ENCODE measurements at regions not wholly inside any gene's neighbourhood (a gene's known extent, or its start where the extent isn't known, plus 50 kb on each side); places are given as distances from the start of the nearest gene placed in this dataset.

DNA sequence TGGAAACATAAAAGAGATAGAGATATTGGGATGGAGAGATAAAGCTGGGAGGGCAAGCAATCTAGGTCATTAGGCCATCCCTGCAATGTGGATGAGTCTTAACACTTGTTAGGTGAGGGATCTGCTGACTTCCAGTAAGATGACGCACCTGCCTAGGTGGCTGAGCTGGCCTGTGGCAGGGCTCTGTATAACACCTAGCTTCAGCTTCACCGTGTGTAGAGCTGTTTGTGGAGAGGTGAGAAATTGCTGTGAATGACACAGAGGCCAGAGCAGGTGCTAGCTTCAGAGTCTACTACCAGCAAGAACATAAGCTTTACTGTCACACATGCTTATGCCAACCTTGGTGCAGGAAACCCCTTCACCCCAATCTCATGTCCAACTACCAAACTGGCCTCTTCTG, 1010.0 kb downstream of the TYW1 start:
- H2BK5ac ChIP-seq (ENCODE audit: low read depth, low read length), result no peak overlapping the region
- H4K8ac ChIP-seq (ENCODE audit: extremely low read depth, insufficient read depth, low read length), result no peak overlapping the region
- ChIA-PET POLR2A (ENCODE audit: partially characterized antibody) (no interaction called here), CTCF (ENCODE audit: partially characterized antibody) (interaction anchor here (1.7 kb wide), 1 partner anchor 47 kb away, joined by 6 read pairs; no protein-coding TSS in a partner anchor)
- H4K20me1 ChIP-seq (replicated peaks in 1 of 2; ENCODE audit: control insufficient read depth in 1 of 2, insufficient read depth in 2 of 2, low read length in 2 of 2), result no peaks in the 10 kb centered on the region
- no peaks in the 10 kb centered on the region for H3K36me3 ChIP-seq (ENCODE audit: control insufficient read depth in 2 of 4, insufficient read depth in 4 of 4, low read length in 3 of 4)
- no peaks in the 10 kb centered on the region for H3K79me2 ChIP-seq (ENCODE audit: control insufficient read depth in 1 of 2, insufficient read depth in 2 of 2, low read length in 2 of 2)
- no peaks in the 10 kb centered on the region for H3K79me1 ChIP-seq (ENCODE audit: low read depth, low read length)
- no peak for FAIRE-seq
- H4K91ac ChIP-seq (replicated peaks; ENCODE audit: insufficient read length, low read length), result no peak overlapping the region
- H3K14ac ChIP-seq (ENCODE audit: insufficient read length), result no peak overlapping the region
- no peak overlapping the region for H2BK120ac ChIP-seq (replicated peaks; ENCODE audit: low read depth, low read length)
- 88% methylated on average over 2 of the region's 2 CpGs; no CpG with 5 or more reads in 1 of the 2 experiments for WGBS, 2 experiments (ENCODE audit: extremely low coverage in 1 of 2, insufficient coverage in 1 of 2, insufficient read length in 1 of 2, insufficient replicate concordance in 2 of 2, low coverage in 1 of 2, low lambda C conversion rate in 2 of 2, missing lambda C conversion rate in 1 of 2)
- no peaks in the 10 kb centered on the region for H3K27me3 ChIP-seq (replicated peaks in 1 of 4; ENCODE audit: control insufficient read depth in 3 of 4, extremely low read depth in 1 of 4, insufficient read depth in 3 of 4, low read length in 3 of 4)
- H3K23me2 ChIP-seq (ENCODE audit: low read depth, low read length), result no peaks in the 10 kb centered on the region
- no peak overlapping the region for H4K5ac ChIP-seq (ENCODE audit: insufficient read length, low read depth, low read length)
- no peak overlapping the region for H2AK5ac ChIP-seq (ENCODE audit: low read depth, low read length)
- no peak overlapping the region for H2BK12ac ChIP-seq (ENCODE audit: low read depth, low read length)
- no peak overlapping the region for H3K4ac ChIP-seq (replicated peaks; ENCODE audit: insufficient read length, low read depth, low read length)
- H2AFZ ChIP-seq (ENCODE audit: low read length), result no peak overlapping the region
- H3K56ac ChIP-seq (replicated peaks; ENCODE audit: insufficient read length, low read depth, low read length), result no peak overlapping the region
- H3K4me1 ChIP-seq (replicated peaks in 1 of 4; ENCODE audit: control insufficient read depth in 3 of 4, insufficient read depth in 4 of 4, low read length in 3 of 4), result no peaks in the 10 kb centered on the region
- H2BK20ac ChIP-seq (ENCODE audit: low read length), result no peak overlapping the region
- H3K9me3 ChIP-seq (ENCODE audit: insufficient read depth in 2 of 2, low read depth in 1 of 2, low read length in 1 of 2), result peaks cover 0 to 1% of the 10 kb centered on the region in 2 experiments; a peak in 1 of 4 replicates
- H2BK15ac ChIP-seq (ENCODE audit: low read length), result no peak overlapping the region
- H3K18ac ChIP-seq (ENCODE audit: extremely low read depth, low read length), result no peak overlapping the region
- DNase-seq (ENCODE audit: low read depth in 1 of 2, low spot score in 2 of 2), result no peak
- no peak overlapping the region for H3K9ac ChIP-seq (replicated peaks in 1 of 4; ENCODE audit: extremely low read depth in 1 of 4, low read depth in 3 of 4, low read length in 3 of 4)
- H3K23ac ChIP-seq (ENCODE audit: insufficient read length), result no peak overlapping the region
- H3K4me2 ChIP-seq (ENCODE audit: insufficient read depth in 1 of 2, low read depth in 2 of 2, low read length in 2 of 2), result no peak overlapping the region
- H3K4me3 ChIP-seq (ENCODE audit: extremely low read depth in 1 of 4, insufficient read depth in 2 of 4, low read depth in 3 of 4, low read length in 4 of 4), result no peak overlapping the region
- no peak overlapping the region for H3K27ac ChIP-seq (ENCODE audit: low read depth, low read length)
- TF ChIP-seq SIN3A (conservative IDR thresholded peaks at IDR 0.05 in 1 of 2, IDR thresholded peaks at IDR 0.05 in 1 of 2; ENCODE audit: low read depth in 1 of 2, low read length in 2 of 2), result no peak
- no peak for TF ChIP-seq BRCA1 (IDR thresholded peaks at IDR 0.05; ENCODE audit: low read depth, low read length)
- TF ChIP-seq MAFK (IDR thresholded peaks at IDR 0.05; ENCODE audit: low read depth, low read length), result no peak
- no peak for TF ChIP-seq SRF (IDR thresholded peaks at IDR 0.05; ENCODE audit: low read depth, low read length)
- TF ChIP-seq RNF2 (IDR thresholded peaks at IDR 0.05; ENCODE audit: borderline replicate concordance, low read depth, low read length, missing control alignments, poor library complexity, severe bottlenecking), result no peak
- TF ChIP-seq ATF3 (IDR thresholded peaks at IDR 0.05; ENCODE audit: insufficient read depth, low read depth, low read length), result no peak
- TF ChIP-seq CEBPB (IDR thresholded peaks at IDR 0.05; ENCODE audit: low read depth, low read length), result no peak
- no peak for TF ChIP-seq GTF2F1 (IDR thresholded peaks at IDR 0.05; ENCODE audit: borderline replicate concordance, low read depth, low read length)
- TF ChIP-seq RAD21 (IDR thresholded peaks at IDR 0.05 in 1 of 2, conservative IDR thresholded peaks at IDR 0.05 in 1 of 2; ENCODE audit: low read depth in 2 of 2, low read length in 2 of 2), result no peak
- TF ChIP-seq, protein P1, sequence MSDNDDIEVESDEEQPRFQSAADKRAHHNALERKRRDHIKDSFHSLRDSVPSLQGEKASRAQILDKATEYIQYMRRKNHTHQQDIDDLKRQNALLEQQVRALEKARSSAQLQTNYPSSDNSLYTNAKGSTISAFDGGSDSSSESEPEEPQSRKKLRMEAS (IDR thresholded peaks at IDR 0.05), result no peak
- TF ChIP-seq SIRT6 (IDR thresholded peaks at IDR 0.05; ENCODE audit: low read length), result no peak
- TF ChIP-seq BCL11A (IDR thresholded peaks at IDR 0.05; ENCODE audit: low read depth in 2 of 2, low read length in 2 of 2), result no peak
- TF ChIP-seq ZNF274 (IDR thresholded peaks at IDR 0.05; ENCODE audit: borderline replicate concordance, extremely low read depth, low read length), result no peak
- TF ChIP-seq GABPA (IDR thresholded peaks at IDR 0.05; ENCODE audit: borderline replicate concordance, insufficient read depth, low read length), result no peak

Data from H1 (cell line).